ENCODE measurements at regions not wholly inside any gene's neighbourhood (a gene's known extent, or its start where the extent isn't known, plus 50 kb on each side); places are given as distances from the start of the nearest gene placed in this dataset.

DNA sequence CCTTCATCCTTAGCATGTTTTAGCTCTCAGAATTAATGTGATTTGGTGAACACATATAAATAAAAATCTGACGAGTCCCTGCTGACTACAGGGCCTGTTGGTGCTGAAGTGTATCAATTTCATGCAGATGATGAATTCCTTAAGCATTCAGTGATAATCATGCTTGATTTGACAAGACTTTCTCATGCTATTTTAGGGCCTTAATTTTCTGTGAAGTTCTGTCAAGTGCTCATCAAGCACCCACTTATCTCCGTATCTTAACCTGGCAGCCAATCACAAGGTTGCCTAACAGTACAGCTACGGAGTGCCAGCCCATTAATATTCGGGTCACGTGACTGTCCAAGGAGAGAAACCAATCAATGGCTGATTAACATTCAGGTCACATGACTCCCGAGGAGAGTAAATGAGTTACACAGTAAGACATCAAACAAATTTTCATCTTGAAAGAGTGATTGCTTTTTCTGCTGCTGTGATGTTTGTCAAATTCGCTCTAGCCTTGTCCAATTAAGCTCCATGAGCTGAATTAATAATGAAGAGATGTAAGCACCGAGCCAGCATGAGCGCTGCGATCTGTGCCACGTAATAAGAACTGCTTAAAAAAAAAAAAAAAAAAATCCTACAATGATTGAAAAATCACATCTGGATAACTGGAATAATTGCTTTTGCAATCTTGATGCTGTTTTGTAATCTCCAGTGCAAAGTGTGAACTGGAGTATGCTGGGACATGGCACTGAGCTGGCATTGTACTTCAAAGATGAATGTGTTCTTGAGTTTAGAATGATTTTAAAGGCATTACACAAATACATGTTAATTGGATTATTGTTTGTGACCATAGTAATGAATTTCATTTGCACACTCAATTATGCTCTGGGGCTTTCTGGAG, 104.3 kb upstream of the SPATA31D4 start:
- TF ChIP-seq SMC3 (IDR thresholded peaks at IDR 0.05) = no peak
- TF ChIP-seq POLR2AphosphoS2 (conservative IDR thresholded peaks at IDR 0.05; ENCODE audit: low read length) = no peak
- TF ChIP-seq ZC3H11A (IDR thresholded peaks at IDR 0.05) = no peak
